ENCODE measurements at regions not wholly inside any gene's neighbourhood (a gene's known extent, or its start where the extent isn't known, plus 50 kb on each side); places are given as distances from the start of the nearest gene placed in this dataset.

DNA sequence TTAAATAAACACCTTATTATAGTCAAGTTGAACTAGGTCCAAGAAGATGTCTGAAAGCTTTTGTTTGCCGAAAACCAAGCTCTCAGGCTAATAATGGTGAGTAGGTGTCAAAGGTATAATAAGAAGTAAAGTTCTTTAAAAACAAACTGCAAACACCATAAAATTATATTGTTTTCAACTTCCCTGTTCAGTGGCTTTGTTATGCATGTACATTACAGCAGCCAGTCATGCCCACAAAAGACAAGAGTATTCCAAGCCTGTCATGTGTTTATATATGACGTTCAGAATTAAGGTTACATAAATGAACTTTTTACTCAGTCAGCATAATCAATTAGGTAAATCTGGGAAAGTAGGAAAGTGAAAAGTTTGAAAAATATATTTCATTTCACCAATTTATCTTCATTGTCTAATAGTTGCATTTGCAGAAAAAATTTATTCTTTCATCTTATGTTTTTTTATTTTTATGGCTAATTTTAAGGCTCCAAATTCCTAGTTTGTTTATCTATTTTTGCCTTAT is 928.7 kb upstream of the SOX9 start:
- TF ChIP-seq, protein P1, sequence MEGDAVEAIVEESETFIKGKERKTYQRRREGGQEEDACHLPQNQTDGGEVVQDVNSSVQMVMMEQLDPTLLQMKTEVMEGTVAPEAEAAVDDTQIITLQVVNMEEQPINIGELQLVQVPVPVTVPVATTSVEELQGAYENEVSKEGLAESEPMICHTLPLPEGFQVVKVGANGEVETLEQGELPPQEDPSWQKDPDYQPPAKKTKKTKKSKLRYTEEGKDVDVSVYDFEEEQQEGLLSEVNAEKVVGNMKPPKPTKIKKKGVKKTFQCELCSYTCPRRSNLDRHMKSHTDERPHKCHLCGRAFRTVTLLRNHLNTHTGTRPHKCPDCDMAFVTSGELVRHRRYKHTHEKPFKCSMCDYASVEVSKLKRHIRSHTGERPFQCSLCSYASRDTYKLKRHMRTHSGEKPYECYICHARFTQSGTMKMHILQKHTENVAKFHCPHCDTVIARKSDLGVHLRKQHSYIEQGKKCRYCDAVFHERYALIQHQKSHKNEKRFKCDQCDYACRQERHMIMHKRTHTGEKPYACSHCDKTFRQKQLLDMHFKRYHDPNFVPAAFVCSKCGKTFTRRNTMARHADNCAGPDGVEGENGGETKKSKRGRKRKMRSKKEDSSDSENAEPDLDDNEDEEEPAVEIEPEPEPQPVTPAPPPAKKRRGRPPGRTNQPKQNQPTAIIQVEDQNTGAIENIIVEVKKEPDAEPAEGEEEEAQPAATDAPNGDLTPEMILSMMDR (conservative IDR thresholded peaks at IDR 0.05 in 1 of 2, IDR thresholded peaks at IDR 0.05 in 1 of 2; ENCODE audit: extremely low read depth in 1 of 2, insufficient read depth in 1 of 2, low read depth in 1 of 2, low read length in 2 of 2): no peak
- no peak for TF ChIP-seq EZH2 (IDR thresholded peaks at IDR 0.05; ENCODE audit: borderline replicate concordance, low read length)

Data from mammary epithelial cell (primary cell).